Activated naive CD4-positive, alpha-beta T cell treated with anti-CD3 and anti-CD28 coated beads, Interleukin-2, amount 10 ng/mL, durations not matched to agents 7 days and 5 days (primary cell): ENCODE measurements at regions not wholly inside any gene's neighbourhood (a gene's known extent, or its start where the extent isn't known, plus 50 kb on each side); places are given as distances from the start of the nearest gene placed in this dataset.
"Not testable (repeated sequence)": the region's sequence is repeated elsewhere in the genome, so short reads cannot be mapped to it uniquely, and the experiment has no call there.

Experiments
- CTCF ChIA-PET: fragments of 350-600 bp; sonication (Branson Sonifier 250); formaldehyde crosslinking; loops from one replicate; lab custom pipeline; 2021; ENCODE audit warnings: antibody characterized with exemption; lab: Charles Lee
- DNase-seq: peaks from one replicate; pipeline ENCODE4 v3.0.0-alpha.2; 2020
- H3K27ac Mint-ChIP-seq: one replicate; pipeline ENCODE4 v1.8.0; 2021; ENCODE audit warnings: mild to moderate bottlenecking, moderate library complexity, mixed read lengths
- H3K27me3 Mint-ChIP-seq: one replicate; pipeline ENCODE4 v1.8.0; 2021; ENCODE audit warnings: mild to moderate bottlenecking, mixed read lengths
- H3K36me3 Mint-ChIP-seq: one replicate; pipeline ENCODE4 v1.8.0; 2021; ENCODE audit warnings: mixed read lengths
- H3K4me1 Mint-ChIP-seq: one replicate; pipeline ENCODE4 v1.8.0; 2021; ENCODE audit warnings: mixed read lengths
- H3K4me3 Mint-ChIP-seq: one replicate; pipeline ENCODE4 v1.8.0; 2021; ENCODE audit warnings: mild to moderate bottlenecking, moderate library complexity, mixed read lengths
- H3K9me3 Mint-ChIP-seq: one replicate; pipeline ENCODE4 v1.8.0; 2021; ENCODE audit warnings: mixed read lengths

DNA sequence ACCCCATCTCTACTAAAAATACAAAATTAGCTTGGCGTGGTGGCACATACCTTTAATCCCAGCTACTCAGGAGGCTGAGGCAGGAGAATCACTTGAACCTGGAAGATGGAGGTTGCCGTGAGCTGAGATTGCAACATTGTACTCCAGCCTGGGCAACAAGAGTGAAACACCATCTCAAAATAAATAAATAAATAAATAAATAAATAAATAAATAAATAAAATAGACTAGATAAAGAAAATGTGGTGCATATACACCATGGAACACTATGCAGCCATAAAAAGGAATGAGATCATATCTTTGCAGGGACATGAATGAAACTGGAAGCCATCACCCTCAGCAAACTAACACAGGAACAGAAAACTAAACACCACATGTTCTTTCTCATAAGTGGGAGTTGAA is 110.4 kb downstream of the YIPF5 start:
- H3K4me3 Mint-ChIP-seq, CTCF ChIA-PET, H3K27me3 Mint-ChIP-seq, DNase-seq, H3K36me3 Mint-ChIP-seq, H3K9me3 Mint-ChIP-seq, H3K27ac Mint-ChIP-seq, H3K4me1 Mint-ChIP-seq: not testable (repeated sequence)

- CTCF ChIA-PET = no interaction called here
- H3K4me3 Mint-ChIP-seq = no peak overlapping the region
- no peaks in the 10 kb centered on the region for H3K27me3 Mint-ChIP-seq
- DNase-seq = no peak
- H3K36me3 Mint-ChIP-seq = no peaks in the 10 kb centered on the region
- no peaks in the 10 kb centered on the region for H3K9me3 Mint-ChIP-seq
- no peak overlapping the region for H3K27ac Mint-ChIP-seq
- H3K4me1 Mint-ChIP-seq = no peaks in the 10 kb centered on the region
Observed at GRCh38 chr5:144060598-144060997, 109.9 kb downstream of the YIPF5 start.

DNA sequence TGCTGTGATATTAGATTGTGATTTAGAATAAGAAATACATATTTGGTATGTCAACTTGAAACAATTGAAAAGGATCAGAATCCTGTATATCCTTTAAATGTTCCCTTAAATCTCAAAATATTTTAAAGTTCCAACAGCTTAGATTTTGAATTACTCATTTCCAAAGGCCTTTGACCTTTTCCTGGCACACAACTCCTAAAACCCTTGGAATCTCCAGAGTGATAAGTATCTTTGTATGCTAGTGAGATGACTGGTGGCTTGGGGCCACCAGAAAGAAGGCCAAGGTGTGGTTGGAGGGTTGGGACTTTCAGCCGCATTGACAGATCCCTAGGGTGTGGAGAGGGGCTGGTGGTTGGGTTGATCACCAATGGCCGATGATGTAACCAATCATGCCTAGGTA is 104.7 kb downstream of the YIPF5 start:
- Mint-ChIP-seq H3K27me3 (no peaks in the 10 kb centered on the region), H3K36me3 (no peaks in the 10 kb centered on the region), H3K4me3 (no peak overlapping the region), H3K4me1 (no peaks in the 10 kb centered on the region), H3K9me3 (no peaks in the 10 kb centered on the region), H3K27ac (no peak overlapping the region)
- CTCF ChIA-PET = no interaction called here
- DNase-seq = no peak

GRCh38 chr5:144072518-144072927 is 97.9 kb downstream of the YIPF5 start:
- H3K36me3 Mint-ChIP-seq = no peaks in the 10 kb centered on the region
- no peaks in the 10 kb centered on the region for H3K9me3 Mint-ChIP-seq

DNA sequence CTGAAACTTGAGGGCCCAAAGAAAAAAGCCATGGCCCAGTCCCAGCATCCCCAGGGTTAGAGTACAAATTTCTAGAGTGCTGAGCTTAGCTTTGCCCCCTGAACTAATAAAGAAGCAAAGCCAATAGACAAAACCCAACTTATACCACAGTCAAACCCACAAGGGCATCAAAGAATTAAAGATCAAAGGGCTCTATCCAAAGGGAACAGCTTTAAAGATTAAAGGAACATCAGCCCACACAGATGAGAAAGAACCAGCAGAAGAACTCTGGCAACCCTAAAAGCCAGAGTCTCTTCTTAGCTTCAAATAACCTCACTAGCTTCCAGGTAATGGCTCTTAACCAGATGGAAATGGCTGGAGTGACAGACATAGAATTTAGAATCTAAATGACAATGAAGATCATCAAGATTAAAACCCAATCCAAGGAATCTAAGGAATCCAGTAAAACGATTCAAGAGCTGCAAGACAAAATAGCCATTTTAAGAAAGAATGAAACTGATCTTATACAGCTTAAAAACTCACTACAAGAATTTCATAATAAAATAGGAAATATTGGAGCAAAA is 93.9 kb downstream of the YIPF5 start:
- no peaks in the 10 kb centered on the region for H3K4me1 Mint-ChIP-seq
- H3K27me3 Mint-ChIP-seq = peaks cover 5% of the 10 kb centered on the region
- no peak for DNase-seq
- no peaks in the 10 kb centered on the region for H3K36me3 Mint-ChIP-seq
- peaks cover 3% of the 10 kb centered on the region for H3K9me3 Mint-ChIP-seq
- CTCF ChIA-PET = no interaction called here
- no peak overlapping the region for H3K27ac Mint-ChIP-seq
- H3K4me3 Mint-ChIP-seq = no peak overlapping the region

More at GRCh38 chr5:144072518-144072927, 97.9 kb downstream of the YIPF5 start:
- Mint-ChIP-seq H3K4me1 (no peaks in the 10 kb centered on the region), H3K27me3 (no peaks in the 10 kb centered on the region), H3K27ac (no peak overlapping the region), H3K4me3 (no peak overlapping the region)
- CTCF ChIA-PET = no interaction called here
- no peak for DNase-seq

GRCh38 chr5:144083185-144083584 is 87.3 kb downstream of the YIPF5 start:
- no peak for DNase-seq
- Mint-ChIP-seq H3K27ac (no peak overlapping the region), H3K36me3 (no peaks in the 10 kb centered on the region), H3K9me3 (peaks cover 3% of the 10 kb centered on the region), H3K4me3 (no peak overlapping the region), H3K27me3 (peaks cover 5% of the 10 kb centered on the region), H3K4me1 (no peaks in the 10 kb centered on the region)
- CTCF ChIA-PET = no interaction called here

GRCh38 chr5:144084971-144085370 is 85.5 kb downstream of the YIPF5 start:
- CTCF ChIA-PET = no interaction called here
- no peaks in the 10 kb centered on the region for H3K27me3 Mint-ChIP-seq
- H3K9me3 Mint-ChIP-seq = peaks cover 3% of the 10 kb centered on the region
- H3K4me3 Mint-ChIP-seq = no peak overlapping the region
- H3K4me1 Mint-ChIP-seq = no peaks in the 10 kb centered on the region
- DNase-seq = no peak
- H3K36me3 Mint-ChIP-seq = no peaks in the 10 kb centered on the region
- H3K27ac Mint-ChIP-seq = no peak overlapping the region

- DNase-seq = no peak
Observed at GRCh38 chr5:144085381-144085780, 85.1 kb downstream of the YIPF5 start.

DNA sequence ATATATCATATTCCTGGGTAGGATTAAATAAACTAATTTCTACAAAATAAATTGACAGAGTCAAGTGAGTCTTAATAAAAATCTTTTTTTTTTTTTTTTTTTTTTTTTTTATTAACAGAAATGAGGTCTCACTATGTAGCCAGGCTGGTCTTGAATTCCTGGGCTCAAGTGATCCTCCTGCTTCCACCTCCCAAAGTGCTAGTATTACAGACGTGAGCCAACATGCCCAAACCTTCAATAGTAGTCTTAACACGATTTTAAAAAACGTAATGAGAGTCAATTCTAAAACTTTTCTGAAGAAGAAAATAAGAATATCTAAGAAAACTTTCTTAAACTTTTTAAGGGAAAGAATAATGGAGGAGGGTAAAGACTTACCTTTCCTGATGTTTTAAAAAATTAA is 84.2 kb downstream of the YIPF5 start:
- CTCF ChIA-PET = no interaction called here
- H3K4me1 Mint-ChIP-seq = no peaks in the 10 kb centered on the region

More at GRCh38 chr5:144085381-144085780, 85.1 kb downstream of the YIPF5 start:
- Mint-ChIP-seq H3K4me3 (no peak overlapping the region), H3K27ac (no peak overlapping the region), H3K9me3 (peaks cover 3% of the 10 kb centered on the region), H3K4me1 (no peaks in the 10 kb centered on the region), H3K27me3 (no peaks in the 10 kb centered on the region), H3K36me3 (no peaks in the 10 kb centered on the region)
- CTCF ChIA-PET = no interaction called here

DNA sequence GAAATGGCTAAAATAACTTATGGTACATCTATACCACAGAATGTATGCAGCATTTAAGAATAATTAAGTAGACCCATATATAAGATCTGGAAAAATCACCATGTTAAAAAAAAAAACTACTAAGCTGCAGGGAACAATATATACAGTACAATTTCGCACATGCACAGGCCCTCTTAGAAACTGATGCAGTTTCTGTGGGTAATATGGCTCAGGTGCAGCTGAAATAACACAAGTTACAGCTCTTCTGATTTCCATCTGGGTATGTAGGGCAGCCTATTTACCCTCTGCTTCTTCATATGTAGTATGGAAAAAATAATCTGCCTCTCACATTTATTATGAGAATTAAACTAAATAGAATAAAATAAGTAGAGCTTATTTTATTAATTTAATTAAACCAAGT is 82.9 kb downstream of the YIPF5 start:
- Mint-ChIP-seq H3K9me3 (no peaks in the 10 kb centered on the region), H3K27me3 (peaks cover 5% of the 10 kb centered on the region), H3K4me1 (no peaks in the 10 kb centered on the region), H3K4me3 (no peak overlapping the region), H3K27ac (no peak overlapping the region), H3K36me3 (no peaks in the 10 kb centered on the region)
- DNase-seq = no peak
- CTCF ChIA-PET = no interaction called here

More for the DNA sequence above, 84.2 kb downstream of the YIPF5 start:
- Mint-ChIP-seq H3K9me3 (peaks cover 2% of the 10 kb centered on the region), H3K27me3 (peaks cover 2% of the 10 kb centered on the region), H3K4me3 (no peak overlapping the region), H3K36me3 (no peaks in the 10 kb centered on the region), H3K27ac (no peak overlapping the region)
- no peak for DNase-seq

DNA sequence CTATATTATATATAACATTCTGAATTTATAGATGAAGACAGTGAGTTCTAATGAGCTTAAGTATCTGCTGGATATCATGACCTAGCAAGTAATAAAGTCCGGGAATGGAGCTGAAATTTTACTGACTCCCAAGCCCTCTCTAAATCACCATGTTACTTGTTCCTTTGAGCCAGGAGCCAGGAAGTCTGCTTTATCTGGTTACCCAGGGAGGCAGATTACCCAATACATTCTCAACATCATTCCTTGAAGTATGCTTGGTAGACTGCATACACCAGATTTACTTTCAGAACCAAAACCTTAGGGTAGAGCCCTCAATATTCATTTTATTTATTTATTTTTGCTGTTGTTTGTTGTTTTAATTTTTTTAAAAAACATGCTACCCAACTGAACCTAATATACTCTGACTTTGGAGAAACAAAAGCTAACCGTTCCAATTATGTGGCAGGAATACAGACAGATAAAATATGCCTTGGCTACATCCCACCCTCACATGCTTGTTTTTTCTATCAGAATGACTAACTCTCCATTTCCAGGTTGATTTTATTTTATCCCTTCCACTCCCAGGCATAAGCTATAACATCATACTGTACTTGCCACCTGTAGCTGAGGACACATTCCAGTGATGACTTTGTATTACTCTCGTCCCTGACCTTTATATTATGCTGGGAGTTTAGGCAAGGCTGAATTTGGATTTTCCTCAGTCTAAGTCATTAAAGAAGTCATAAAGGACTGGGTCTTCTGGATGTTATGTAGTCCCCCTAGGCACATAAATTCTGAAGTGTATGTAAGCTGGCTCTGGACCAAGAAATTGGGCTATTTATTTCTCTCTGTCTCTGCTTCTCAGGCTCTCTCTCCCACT is 82.0 kb downstream of the YIPF5 start:
- DNase-seq = no peak
- Mint-ChIP-seq H3K4me3 (no peak overlapping the region), H3K36me3 (no peaks in the 10 kb centered on the region), H3K27ac (no peak overlapping the region), H3K27me3 (peaks cover 5% of the 10 kb centered on the region), H3K9me3 (no peaks in the 10 kb centered on the region), H3K4me1 (no peaks in the 10 kb centered on the region)
- CTCF ChIA-PET = no interaction called here

DNA sequence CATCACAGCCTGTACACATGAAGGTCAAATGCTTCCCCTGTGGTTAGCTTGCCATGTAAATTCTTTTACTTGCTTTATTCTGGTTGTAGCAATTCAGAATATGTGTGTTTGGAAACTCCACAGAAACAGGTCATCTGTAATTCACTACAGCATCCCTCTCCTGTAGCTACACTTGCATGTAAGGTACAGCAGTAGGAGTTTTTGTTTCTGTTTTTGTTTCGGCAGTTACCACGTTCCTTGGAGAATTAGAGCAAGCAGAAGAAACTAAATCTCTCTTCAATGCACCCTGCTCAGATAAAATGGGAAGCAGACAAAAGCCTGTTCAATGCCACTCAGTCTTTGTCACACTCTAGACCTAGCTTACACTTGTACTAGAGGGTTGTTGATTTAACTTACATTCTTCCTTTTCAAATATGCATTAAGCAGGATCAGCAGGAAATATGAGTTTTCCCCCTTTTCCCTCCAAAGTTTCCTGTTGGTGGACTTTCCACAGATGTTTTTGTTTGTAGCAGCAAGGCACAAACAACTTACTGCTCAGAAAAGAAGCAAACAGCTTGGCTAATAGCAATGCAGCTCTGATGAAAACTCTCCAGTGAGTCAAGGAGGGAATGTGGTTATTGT is 80.9 kb downstream of the YIPF5 start:
- Mint-ChIP-seq H3K36me3 (no peaks in the 10 kb centered on the region), H3K27ac (no peak overlapping the region), H3K27me3 (peaks cover 5% of the 10 kb centered on the region), H3K4me3 (no peak overlapping the region), H3K4me1 (peaks cover 5% of the 10 kb centered on the region), H3K9me3 (no peaks in the 10 kb centered on the region)
- CTCF ChIA-PET = no interaction called here
- DNase-seq = no peak

GRCh38 chr5:144092508-144092907 is 78.0 kb downstream of the YIPF5 start:
- H3K27me3 Mint-ChIP-seq = peaks cover 5% of the 10 kb centered on the region

DNA sequence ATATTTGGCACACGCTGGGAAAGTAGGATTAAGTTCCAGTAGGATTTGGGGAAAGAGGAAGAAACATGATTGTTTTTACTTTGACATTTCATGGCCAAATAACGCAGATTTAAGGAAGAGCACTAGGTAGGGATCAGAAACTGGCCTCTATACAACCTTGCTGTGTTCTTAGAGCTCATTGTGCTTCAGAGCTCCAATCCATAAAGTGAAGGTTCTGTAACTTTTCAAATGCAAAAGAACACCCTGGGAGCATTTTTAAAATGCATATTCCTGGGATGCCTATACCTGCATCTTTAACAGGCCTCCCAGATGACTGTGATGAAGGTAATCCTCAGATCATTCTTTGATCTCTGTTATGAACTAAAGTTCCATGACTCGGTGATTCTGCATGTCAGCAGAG is 77.1 kb downstream of the YIPF5 start:
- no peaks in the 10 kb centered on the region for H3K36me3 Mint-ChIP-seq
- no peaks in the 10 kb centered on the region for H3K9me3 Mint-ChIP-seq
- DNase-seq = no peak
- H3K27me3 Mint-ChIP-seq = peaks cover 5% of the 10 kb centered on the region
- CTCF ChIA-PET = no interaction called here
- no peak overlapping the region for H3K27ac Mint-ChIP-seq
- H3K4me1 Mint-ChIP-seq = peaks cover 5% of the 10 kb centered on the region
- no peak overlapping the region for H3K4me3 Mint-ChIP-seq

More at GRCh38 chr5:144092508-144092907, 78.0 kb downstream of the YIPF5 start:
- Mint-ChIP-seq H3K36me3 (no peaks in the 10 kb centered on the region), H3K4me1 (peaks cover 5% of the 10 kb centered on the region), H3K9me3 (no peaks in the 10 kb centered on the region), H3K4me3 (no peak overlapping the region), H3K27ac (no peak overlapping the region)
- CTCF ChIA-PET = no interaction called here
- DNase-seq = no peak

- CTCF ChIA-PET = no interaction called here
- no peak overlapping the region for H3K4me3 Mint-ChIP-seq
Observed at GRCh38 chr5:144093868-144094267, 76.6 kb downstream of the YIPF5 start.

More at GRCh38 chr5:144093868-144094267, 76.6 kb downstream of the YIPF5 start:
- no peaks in the 10 kb centered on the region for H3K9me3 Mint-ChIP-seq
- no peak overlapping the region for H3K27ac Mint-ChIP-seq
- no peak for DNase-seq
- H3K36me3 Mint-ChIP-seq = no peaks in the 10 kb centered on the region
- H3K4me1 Mint-ChIP-seq = peaks cover 5% of the 10 kb centered on the region
- peaks cover 5% of the 10 kb centered on the region for H3K27me3 Mint-ChIP-seq
